Stimulated activated CD4-positive, alpha-beta T cell treated with anti-CD3 and anti-CD28 coated beads, Interleukin-4, amount 100 ng/mL, for 1 hour (primary cell): ENCODE measurements at regions not wholly inside any gene's neighbourhood (a gene's known extent, or its start where the extent isn't known, plus 50 kb on each side); places are given as distances from the start of the nearest gene placed in this dataset.
"Not testable (repeated sequence)": the region's sequence is repeated elsewhere in the genome, so short reads cannot be mapped to it uniquely, and the experiment has no call there.

Experiments used
- DNase-seq: peaks from one replicate; pipeline ENCODE4 v3.0.0-alpha.2; 2020

GRCh38 chr2:208686665-208687064, 280.1 kb downstream of the PTH2R start:
- no peak for DNase-seq

GRCh38 chr2:208687720-208688119, 281.1 kb downstream of the PTH2R start:
- not testable (repeated sequence) for DNase-seq

- no peak for DNase-seq
These were observed 291.5 kb downstream of the PTH2R start for GRCh38 chr2:208698114-208698513.

GRCh38 chr2:208708486-208708885, 301.9 kb downstream of the PTH2R start:
- DNase-seq = no peak

GRCh38 chr2:208711598-208711997, 305.0 kb downstream of the PTH2R start:
- DNase-seq = no peak

- no peak for DNase-seq
These were observed 306.6 kb downstream of the PTH2R start for GRCh38 chr2:208713066-208713745.

GRCh38 chr2:208718828-208719227, 312.2 kb downstream of the PTH2R start:
- no peak for DNase-seq

GRCh38 chr2:208722731-208723130, 316.1 kb downstream of the PTH2R start:
- no peak for DNase-seq

GRCh38 chr2:208725280-208725679, 318.7 kb downstream of the PTH2R start:
- DNase-seq = no peak

- no peak for DNase-seq
These were observed 319.6 kb downstream of the PTH2R start for GRCh38 chr2:208726242-208726641.

GRCh38 chr2:208751663-208752415, 345.2 kb downstream of the PTH2R start:
- DNase-seq = not testable (repeated sequence)

GRCh38 chr2:208757364-208757763, 350.8 kb downstream of the PTH2R start:
- DNase-seq = no peak

GRCh38 chr2:208773074-208773473, 366.5 kb downstream of the PTH2R start:
- not testable (repeated sequence) for DNase-seq

GRCh38 chr2:208781166-208781565, 374.6 kb downstream of the PTH2R start:
- no peak for DNase-seq

GRCh38 chr2:208782097-208782496, 375.5 kb downstream of the PTH2R start:
- DNase-seq = no peak

GRCh38 chr2:208783184-208783583, 376.6 kb downstream of the PTH2R start:
- no peak for DNase-seq

GRCh38 chr2:208784774-208785173, 378.2 kb downstream of the PTH2R start:
- not testable (repeated sequence) for DNase-seq

GRCh38 chr2:208791257-208791656, 384.7 kb downstream of the PTH2R start:
- no peak for DNase-seq

GRCh38 chr2:208792766-208793165, 386.2 kb downstream of the PTH2R start:
- no peak for DNase-seq

GRCh38 chr2:208793434-208793833, 386.8 kb downstream of the PTH2R start:
- no peak for DNase-seq

- DNase-seq = no peak
These were observed 387.8 kb downstream of the PTH2R start for GRCh38 chr2:208794288-208794975.

- no peak for DNase-seq
These were observed 392.1 kb downstream of the PTH2R start for GRCh38 chr2:208798698-208799097.

- no peak for DNase-seq
These were observed 392.8 kb downstream of the PTH2R start for GRCh38 chr2:208799397-208799796.

GRCh38 chr2:208800887-208801286, 394.3 kb downstream of the PTH2R start:
- DNase-seq = not testable (repeated sequence)
